ENCODE measurements at regions not wholly inside any gene's neighbourhood (a gene's known extent, or its start where the extent isn't known, plus 50 kb on each side); places are given as distances from the start of the nearest gene placed in this dataset.

DNA sequence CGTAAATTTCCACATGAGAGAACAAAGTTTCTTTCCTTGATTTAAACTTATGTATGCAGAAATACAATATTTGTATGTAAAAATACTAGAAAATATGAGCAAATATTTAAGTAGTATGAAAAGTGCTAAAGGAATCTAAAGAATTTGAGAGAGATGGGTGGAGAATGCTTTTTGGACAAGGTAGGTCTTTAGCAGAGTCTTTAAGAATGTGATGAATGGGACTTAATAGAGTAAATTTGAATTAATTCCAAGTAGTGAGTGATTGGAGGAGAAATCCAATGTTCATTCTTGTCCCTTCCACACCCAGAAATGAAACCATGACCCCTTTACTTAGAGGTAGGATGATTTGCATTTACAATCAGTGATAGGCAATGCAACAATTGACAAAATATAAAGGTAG, 570.9 kb upstream of the ZFP42 start:
- no peaks in the 10 kb centered on the region for H3K27me3 ChIP-seq
- DNase-seq = no peak
- TF ChIP-seq, protein P1, sequence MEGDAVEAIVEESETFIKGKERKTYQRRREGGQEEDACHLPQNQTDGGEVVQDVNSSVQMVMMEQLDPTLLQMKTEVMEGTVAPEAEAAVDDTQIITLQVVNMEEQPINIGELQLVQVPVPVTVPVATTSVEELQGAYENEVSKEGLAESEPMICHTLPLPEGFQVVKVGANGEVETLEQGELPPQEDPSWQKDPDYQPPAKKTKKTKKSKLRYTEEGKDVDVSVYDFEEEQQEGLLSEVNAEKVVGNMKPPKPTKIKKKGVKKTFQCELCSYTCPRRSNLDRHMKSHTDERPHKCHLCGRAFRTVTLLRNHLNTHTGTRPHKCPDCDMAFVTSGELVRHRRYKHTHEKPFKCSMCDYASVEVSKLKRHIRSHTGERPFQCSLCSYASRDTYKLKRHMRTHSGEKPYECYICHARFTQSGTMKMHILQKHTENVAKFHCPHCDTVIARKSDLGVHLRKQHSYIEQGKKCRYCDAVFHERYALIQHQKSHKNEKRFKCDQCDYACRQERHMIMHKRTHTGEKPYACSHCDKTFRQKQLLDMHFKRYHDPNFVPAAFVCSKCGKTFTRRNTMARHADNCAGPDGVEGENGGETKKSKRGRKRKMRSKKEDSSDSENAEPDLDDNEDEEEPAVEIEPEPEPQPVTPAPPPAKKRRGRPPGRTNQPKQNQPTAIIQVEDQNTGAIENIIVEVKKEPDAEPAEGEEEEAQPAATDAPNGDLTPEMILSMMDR (IDR thresholded peaks at IDR 0.05; ENCODE audit: low read depth, low read length) = no peak
- H3K9me3 ChIP-seq = no peaks in the 10 kb centered on the region
- H3K36me3 ChIP-seq = no peaks in the 10 kb centered on the region
- no peak overlapping the region for H3K4me3 ChIP-seq (ENCODE audit: low read depth, low read length)
- H3K4me1 ChIP-seq = no peaks in the 10 kb centered on the region

DNA sequence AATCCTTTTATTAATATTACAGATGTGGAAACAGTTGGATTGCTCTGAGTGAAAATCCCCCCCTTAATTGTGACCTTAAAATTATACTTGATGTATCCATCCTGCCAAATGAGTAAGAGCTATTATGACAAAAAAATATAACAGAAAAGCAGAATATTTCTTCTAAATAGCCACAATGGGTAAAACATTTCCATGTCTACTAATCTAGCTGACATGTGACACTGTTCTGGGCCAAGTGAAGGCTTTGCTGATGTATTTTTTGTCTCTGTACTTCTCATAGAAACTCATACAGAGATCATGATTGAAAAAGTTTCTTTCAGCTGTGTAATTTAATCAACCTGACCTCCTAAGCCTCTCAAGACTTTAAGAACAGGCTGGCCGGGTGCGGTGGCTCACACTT, 569.1 kb upstream of the ZFP42 start:
- H3K4me3 ChIP-seq (ENCODE audit: low read depth, low read length) = no peak overlapping the region
- H3K36me3 ChIP-seq = no peaks in the 10 kb centered on the region
- DNase-seq = no peak
- no peaks in the 10 kb centered on the region for H3K4me1 ChIP-seq
- TF ChIP-seq, protein P1 (IDR thresholded peaks at IDR 0.05; ENCODE audit: low read depth, low read length) = no peak
- no peaks in the 10 kb centered on the region for H3K9me3 ChIP-seq
- no peaks in the 10 kb centered on the region for H3K27me3 ChIP-seq

DNA sequence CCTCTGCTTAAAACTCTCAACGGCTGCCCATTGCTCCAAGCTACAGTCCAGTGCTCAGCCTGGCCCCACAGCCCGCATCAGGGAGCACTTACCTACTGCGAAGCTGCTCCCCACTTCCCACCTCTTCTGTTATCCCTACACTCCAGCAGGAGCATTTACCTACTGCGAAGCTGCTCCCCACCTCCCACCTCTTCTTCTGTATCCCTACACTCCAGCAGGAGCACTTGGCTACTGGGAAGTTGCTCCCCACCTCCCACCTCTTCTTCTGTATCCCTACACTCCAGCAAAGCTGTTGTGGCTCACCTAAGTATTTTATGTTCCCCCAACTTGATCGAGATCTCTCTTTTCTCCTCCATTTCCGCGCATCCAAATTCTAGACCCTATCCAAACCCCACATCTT, 563.3 kb upstream of the ZFP42 start:
- no peak overlapping the region for H3K4me3 ChIP-seq (ENCODE audit: low read depth, low read length)

DNA sequence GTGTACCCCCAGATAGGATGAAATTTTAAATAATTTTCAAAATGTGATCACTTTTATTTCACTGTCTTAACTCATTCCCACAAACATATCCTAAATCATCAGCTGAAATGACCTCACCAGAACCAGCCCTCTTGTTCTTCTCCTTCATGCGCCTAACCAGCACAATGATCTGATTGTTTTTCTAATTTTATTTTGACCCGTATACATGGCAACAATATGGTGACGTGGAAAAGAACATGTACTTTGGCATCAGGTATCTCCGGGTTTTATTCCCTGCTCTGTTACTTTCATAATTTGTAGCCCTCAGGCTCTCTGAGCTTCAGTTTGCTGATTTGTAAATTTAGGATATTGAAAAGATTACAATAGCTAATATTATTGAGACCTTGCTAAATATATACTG, 562.4 kb upstream of the ZFP42 start:
- Histone ChIP-seq H3K9me3 (no peaks in the 10 kb centered on the region), H3K27me3 (no peaks in the 10 kb centered on the region), H3K36me3 (no peaks in the 10 kb centered on the region), H3K4me3 (ENCODE audit: low read depth, low read length) (no peak overlapping the region), H3K4me1 (no peaks in the 10 kb centered on the region)
- TF ChIP-seq, protein P1 (IDR thresholded peaks at IDR 0.05; ENCODE audit: low read depth, low read length) = no peak
- no peak for DNase-seq

More for the DNA sequence above, 563.3 kb upstream of the ZFP42 start:
- TF ChIP-seq, protein P1 (IDR thresholded peaks at IDR 0.05; ENCODE audit: low read depth, low read length) = no peak
- no peaks in the 10 kb centered on the region for H3K4me1 ChIP-seq
- H3K36me3 ChIP-seq = no peaks in the 10 kb centered on the region
- H3K9me3 ChIP-seq = no peaks in the 10 kb centered on the region
- H3K27me3 ChIP-seq = no peaks in the 10 kb centered on the region
- DNase-seq = no peak

DNA sequence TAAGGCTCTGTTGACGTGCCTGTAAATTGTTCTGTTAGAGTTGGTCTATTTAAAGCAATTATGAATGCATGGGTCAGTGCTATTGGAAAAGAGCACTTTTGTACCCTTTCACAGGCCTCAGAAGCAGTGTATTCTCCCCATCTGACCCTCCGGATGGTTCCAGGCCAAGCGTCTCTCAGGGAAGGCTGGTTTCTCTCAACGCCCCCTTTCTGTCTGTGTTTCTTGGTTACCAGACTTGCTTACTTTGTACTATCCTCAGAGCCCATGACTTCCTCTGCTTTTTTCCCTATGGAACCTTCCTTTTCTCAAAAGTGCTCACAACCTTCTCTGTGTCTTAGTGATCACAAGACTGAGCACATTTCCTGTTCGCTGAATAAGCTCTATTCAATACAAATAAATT, 559.3 kb upstream of the ZFP42 start:
- Histone ChIP-seq H3K4me1 (no peaks in the 10 kb centered on the region), H3K27me3 (no peaks in the 10 kb centered on the region), H3K9me3 (no peaks in the 10 kb centered on the region), H3K36me3 (no peaks in the 10 kb centered on the region), H3K4me3 (ENCODE audit: low read depth, low read length) (no peak overlapping the region)
- no peak for DNase-seq
- TF ChIP-seq, protein P1 (IDR thresholded peaks at IDR 0.05; ENCODE audit: low read depth, low read length) = no peak

DNA sequence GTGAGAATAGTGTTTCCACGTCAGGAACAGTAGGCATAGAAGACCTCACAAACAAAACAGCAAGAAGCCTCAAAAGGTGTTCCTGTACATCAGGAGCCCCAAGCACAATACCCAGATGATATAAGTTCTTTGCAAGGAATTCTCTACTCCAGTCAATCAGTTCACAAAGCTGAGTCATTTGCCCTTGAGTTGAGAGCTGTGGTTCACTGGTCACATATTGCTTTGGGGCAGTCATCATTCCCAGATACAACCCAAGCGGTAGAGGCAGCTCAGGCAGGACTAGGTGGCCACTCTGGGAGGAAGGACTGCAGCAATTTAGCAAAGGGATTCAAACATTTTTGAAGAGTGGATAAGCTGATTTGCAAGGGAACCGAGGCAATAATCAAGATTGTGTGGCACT, 551.5 kb upstream of the ZFP42 start:
- H3K4me1 ChIP-seq = no peaks in the 10 kb centered on the region
- no peak overlapping the region for H3K4me3 ChIP-seq (ENCODE audit: low read depth, low read length)
- no peak for DNase-seq
- no peaks in the 10 kb centered on the region for H3K9me3 ChIP-seq
- no peaks in the 10 kb centered on the region for H3K36me3 ChIP-seq
- no peaks in the 10 kb centered on the region for H3K27me3 ChIP-seq
- TF ChIP-seq, protein P1 (IDR thresholded peaks at IDR 0.05; ENCODE audit: low read depth, low read length) = no peak

Measured in BE2C (cell line).